SKM-1 treated with dmso at 0.1 percent for 144 hours (cell line): ENCODE measurements at regions not wholly inside any gene's neighbourhood (a gene's known extent, or its start where the extent isn't known, plus 50 kb on each side); places are given as distances from the start of the nearest gene placed in this dataset.

Source experiments
- DNase-seq: peaks from one replicate; lab custom pipeline; 2025; ENCODE audit not compliant: unreplicated experiment; lab: John Stamatoyannopoulos, UW

DNA sequence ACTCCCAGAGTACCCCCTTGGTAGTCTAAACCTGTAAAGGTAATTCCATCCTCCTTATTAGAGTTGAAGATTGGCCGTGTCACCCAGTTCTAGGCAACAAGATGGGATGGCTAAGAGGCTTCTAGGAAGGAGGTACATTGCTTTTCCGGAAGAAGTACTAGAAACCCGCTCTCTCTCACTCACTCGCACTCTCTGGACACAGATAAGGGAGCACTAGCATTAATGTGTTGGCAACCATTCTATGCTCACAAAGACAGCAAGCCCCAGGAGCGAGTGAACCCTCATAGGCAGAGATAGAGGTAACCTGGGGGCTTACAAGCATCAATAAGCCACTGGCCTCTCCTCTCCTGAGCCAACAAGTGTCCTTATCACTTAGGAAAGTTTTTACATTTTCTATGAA is 503.2 kb upstream of the JARID2 start:
- DNase-seq, result no peak

DNA sequence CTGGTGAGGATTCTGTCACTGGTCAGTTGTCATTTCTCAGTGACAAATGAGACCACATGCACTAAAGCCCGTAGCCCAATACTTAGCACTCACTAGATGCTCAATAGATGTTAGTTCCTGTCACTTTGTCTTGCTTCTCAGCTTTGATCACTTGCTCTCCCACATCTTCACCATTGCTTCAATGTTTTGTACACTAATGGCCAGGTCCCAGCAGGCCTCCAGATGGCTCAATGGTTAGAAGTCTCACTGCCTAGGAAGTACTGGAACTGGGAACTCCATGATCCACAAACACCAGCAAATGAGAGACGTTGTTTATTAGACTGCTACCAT is 502.8 kb upstream of the JARID2 start:
- no peak for DNase-seq

DNA sequence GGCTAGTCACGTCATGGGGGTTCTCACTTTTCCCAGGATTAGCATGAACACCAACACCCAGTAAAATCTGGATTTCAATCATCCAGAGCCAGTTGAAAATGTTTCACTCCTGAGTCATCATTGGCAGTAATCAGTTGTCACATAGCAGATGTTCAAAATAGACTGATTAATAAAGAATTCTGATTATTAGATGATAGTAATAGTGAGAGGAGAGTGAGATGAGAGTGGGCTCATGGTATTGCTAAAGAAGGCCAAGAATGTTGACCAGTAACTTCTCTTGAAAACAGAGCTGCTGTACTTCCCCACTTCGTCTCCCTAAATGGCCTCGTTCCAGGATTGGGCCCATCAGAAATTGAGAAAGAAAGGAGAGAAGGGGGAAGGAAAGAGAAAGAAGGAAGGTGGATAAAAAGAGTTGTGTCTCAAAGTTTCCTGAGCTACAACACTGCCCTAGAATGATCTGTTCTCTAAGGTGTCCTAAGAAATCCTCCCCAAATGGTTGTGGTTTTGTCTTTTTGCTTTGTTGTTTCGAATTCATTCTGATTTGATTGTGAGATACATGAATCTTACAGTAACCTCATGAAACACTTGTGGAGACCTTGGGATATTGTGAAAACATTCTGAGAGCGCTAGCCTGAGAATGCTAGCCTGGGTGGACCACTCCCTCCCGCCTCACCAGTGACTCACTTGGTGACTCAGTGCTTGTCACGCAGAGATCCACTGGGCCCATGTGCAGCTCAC is 502.2 kb upstream of the JARID2 start:
- peak; percentile 62 for DNase-seq

DNA sequence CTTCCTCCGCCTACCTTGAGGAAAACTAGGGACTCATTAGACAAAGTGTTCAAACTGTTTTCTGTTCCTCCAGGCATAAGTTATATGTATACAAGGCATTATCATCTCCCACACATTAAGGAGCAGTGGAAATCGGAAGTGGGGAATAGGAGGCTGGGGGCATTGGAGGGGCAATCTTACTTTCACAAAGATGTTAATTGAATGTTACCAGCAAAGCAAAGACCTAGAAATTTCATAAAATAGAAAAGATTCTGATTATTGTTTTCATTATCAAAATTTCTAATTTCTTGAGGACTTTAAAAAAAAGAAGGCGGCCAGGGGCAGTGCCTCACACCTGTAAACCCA is 501.7 kb upstream of the JARID2 start:
- DNase-seq, result no peak

DNA sequence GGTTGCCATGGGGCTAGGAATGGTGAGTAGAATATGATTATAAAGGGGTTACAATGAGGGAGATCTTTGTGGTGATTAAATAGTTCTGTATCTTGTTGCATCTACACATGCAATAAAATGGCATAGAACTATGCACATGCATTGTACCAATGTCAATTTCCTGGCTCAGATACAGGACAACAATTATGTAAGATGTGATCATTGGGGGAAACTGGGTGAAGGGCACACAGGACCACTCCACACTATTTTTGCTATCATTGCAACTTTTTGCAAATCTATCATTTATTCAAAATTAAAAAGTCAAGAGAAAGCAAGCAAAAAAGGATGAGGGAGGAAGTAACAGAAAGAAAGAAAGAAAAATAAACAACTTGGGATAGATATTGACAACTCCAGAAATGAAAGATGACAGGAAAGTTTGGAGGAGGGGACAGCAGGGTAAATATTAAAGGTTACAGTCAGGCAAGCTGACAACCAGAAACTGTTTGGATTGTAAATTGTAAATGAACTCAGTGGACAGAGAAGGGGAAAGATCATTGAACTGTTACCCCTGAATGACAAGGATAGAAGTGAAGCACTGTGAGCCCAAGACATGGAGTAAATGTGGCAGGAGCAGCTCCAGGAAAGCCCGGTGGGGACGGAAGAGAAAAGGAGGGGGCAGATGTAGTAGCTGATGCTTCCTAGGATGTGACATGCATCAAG is 499.6 kb upstream of the JARID2 start:
- no peak for DNase-seq

DNA sequence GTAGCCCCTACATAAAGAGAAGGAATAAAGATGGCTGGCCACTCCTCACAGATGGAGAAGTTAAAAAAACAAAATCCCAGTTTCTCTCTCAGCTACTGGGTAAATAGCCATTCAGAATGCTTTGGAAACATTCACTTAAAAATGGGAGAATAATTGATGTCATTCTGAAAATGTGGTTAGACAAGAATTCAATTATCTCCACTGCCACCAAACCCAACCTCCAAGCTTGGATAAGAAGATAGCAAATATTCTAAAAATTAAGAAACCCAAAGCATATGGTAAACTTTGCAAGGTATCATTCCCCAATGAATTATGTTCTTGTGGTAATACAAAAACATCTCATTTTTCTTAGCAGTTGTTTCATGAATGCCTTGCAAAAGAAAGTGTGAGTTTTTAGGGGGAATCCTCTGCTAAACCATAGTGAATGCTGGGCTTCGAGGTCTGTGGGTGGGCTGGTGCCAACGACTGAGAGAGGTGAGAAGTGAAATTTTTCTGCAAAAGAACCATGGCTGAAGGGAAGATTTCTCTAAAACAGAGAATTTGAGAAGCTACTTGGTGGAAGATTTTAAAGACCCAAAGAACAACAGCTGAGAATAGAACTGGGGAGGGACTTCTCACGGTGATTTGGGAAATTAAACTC is 497.9 kb upstream of the JARID2 start:
- no peak for DNase-seq

DNA sequence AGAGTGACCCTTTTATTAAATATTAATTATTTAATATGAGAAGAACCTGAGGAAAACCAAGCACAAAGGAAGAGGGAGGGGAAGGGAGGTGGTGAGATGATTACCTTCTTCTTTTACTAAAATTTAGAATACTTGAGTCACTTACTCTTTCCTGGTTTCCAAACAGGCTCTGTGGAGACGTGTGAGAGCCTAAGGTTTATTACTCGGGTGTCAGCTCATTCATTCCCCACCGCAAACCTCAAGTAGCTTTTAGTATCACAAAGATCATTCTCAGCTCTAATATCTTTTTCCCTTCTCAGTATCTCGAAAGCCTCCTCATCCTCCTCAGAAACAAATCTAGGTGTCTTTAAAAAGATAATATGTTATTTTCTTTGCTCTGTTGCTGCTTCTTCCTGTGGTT is 497.2 kb upstream of the JARID2 start:
- no peak for DNase-seq

DNA sequence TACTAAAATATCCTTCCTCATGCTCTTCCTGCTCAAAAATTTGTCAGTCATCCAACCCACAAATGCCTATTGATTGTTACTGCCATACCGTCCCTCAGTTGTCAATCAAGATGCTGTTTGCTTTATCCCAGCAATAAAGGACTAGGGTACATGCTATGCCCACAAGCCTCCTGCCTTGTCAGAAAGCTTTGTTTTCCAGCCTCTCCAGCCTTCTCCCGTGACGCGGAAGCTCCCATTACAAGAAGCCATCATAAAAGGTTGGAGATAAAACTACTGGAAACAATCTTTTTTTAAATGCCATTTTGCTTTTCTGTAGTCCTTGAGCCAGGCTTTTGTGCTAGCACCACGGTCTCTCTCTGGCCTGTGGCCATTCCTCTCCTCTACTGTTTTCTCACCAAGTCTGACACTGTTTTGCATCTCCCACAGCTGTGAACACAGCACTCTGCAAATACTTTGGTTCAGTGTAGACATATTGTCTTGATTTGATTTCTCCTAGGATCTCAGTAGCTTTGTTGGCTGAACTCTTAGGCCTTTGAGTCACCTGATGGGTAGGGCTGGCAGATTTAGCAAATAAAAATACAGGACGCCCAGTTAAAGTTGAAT is 495.7 kb upstream of the JARID2 start:
- DNase-seq, result no peak

DNA sequence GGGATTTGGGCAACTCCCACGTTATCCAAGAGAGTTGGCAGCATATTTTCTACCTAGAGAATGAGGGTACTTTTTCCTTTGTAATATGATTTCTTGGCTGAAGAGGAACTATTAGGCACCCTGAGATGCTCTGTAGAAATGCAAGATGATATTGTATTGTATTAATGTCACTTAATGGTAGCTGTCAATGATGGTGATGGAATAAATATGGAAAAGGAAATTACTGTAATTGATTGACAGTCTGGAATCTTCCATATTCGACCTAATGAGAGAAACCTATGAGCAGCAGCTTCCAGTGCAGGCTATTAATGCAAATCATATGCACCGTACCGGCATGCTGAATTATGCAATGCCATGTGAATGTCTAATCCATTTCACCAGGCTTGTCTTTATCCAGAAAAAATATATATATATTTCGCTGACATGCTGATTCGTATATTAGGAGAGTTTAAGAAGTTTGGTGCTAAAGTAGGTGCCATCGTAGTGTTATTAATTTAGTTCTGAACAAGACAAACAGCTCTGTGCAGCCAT is 494.2 kb upstream of the JARID2 start:
- no peak for DNase-seq

DNA sequence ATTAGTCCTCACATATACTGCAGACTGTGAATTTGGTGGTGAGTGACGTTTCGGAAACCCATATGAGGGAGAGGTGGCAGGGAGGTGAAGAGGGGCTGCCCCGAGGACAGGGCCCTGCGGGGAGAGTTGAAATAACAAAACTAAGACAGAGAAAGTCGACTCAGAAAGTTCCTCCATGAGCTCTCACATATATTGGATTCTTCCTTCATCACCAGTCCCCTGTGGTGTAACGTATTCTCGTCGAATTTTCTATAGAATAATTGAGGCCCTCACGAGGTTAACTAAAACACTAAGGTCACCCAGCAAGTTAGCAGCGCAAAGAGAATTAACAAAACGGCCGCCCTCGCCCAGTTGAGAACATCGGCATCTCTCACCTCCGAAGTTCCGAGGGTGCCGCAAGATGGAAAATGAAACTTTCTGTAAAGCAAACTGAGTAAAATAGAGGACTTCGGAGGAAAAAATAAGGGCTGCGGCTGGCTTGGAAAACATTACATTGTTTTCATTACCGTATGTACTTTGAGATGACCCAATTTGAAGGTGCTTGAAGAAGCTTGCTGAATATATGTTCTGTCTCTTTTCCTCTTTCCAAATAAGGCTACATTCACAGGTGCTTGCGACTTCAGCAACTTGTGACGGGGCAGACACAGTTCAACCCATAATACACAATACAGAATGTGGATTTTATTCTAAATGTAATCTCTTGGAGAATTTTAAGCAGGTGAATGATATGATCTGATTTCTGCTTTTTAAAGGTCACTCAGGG is 490.9 kb upstream of the JARID2 start:
- no peak for DNase-seq

DNA sequence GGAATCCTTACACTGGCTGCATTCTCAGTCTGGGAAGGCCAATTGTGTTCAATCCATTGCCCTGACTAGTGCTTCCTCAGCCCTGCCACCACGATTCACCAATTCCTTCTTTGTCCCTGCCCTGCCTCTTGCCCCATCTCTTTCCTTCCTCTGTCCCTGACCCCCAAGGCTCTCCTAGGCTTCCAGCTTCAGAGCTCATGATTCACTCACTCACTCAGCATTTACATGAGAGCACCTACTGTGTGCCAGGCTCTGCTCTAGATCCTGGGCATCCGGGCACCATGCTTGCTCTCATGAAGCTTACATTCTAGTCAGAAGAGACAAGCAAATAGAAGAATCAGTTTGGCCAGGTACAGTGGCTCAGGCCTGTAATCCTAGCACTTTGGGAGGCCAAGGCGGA is 489.5 kb upstream of the JARID2 start:
- DNase-seq, result no peak

DNA sequence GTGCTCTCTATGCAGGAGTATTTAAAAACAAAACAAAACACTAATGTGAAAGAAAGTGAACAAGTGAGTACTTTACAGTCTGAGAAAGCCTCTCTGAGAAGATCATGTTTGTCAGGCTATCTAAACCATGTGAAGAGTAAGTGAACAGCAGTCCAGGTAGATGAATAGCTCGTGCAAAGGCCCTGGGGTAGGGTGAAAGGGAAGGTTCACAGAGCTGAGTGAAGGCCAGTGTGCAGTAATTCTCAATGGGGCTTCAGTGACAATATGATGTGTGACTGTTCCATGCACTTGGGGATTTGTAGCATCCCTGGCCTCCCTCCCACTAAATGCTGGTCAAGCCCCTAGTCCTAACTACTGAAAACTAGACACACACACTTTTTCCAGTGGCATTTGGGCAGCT is 488.9 kb upstream of the JARID2 start:
- DNase-seq, result no peak

DNA sequence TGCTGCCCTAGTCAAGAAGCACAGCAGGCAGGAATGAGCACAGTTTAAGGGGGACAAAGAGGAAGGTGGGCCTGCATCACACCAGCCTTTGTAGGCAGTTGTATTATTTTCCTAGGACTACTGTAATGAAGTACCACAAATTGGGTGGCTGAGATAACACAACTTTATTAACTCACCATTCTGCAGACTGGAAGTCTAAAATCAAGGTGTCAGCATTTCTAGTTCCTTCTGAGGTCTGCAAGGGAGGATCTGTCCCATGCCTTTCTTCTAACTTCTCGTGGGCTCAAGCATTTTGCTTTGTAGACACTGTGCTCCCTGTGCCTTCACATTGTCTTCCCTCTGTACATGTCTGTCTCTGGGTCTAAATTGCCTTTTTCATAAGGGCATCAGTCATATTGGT is 488.5 kb upstream of the JARID2 start:
- DNase-seq, result no peak

DNA sequence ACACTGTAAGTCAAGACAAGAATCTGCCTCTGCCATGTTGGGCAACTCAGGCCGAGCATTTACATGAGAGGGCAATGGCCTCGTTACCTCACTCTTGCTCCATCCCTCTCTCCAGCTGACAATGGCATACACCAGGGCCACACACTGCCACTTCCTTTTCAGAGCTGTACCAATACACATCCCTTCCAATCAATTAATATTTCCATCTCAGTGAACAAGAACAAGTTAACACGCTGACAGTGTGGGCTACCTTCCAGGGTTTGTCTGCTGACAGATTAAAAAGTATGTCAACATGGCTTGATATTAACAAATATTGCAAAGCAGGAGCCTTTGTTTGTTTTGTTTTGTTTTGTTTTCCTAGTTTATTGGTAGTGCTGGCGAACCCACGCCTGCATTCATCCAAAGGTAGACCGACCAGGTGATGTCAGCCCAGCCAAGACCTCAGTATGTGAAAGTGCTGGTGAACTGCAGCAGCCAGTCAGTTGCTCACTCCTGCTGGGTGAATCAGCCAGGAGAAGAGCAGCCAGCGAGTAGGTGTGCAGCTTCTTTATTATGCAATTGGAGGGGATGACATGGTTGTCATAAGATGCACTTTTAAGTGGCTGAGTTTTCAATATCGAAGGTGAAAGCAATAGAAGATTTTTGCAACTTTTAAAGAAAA is 487.3 kb upstream of the JARID2 start:
- peak; percentile 54 for DNase-seq

DNA sequence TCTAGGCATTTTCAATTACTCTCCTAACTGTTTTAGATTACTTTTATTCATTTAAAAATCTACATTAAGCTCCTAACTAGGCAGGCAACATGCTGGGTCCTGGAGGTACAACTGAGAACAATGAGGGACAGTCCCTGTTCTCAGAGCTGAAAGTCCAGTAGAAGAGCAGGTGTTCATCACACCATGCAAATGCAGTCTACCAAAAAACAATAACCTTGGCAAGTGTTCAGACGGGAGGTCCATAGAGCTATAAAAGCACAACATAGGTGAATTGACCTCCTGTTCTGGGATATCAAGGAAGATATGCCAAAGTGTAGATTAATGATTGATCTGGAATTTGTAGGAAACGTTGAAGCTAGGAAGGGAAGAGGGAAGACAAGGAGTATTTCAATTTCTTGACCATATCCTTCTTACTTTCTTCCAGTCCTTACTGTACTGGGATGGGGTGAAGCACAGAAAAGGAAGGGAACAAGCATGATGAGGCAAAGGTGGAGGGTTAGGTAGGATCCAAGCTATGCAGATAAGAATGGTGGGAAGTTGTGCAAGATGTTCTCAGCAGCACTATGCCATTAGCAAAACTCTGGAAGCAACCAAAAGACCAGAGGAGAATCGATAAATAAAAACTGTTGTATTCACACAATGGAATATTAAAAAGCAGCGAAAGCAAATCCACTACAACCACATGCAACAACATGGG is 485.7 kb upstream of the JARID2 start:
- DNase-seq, result no peak

DNA sequence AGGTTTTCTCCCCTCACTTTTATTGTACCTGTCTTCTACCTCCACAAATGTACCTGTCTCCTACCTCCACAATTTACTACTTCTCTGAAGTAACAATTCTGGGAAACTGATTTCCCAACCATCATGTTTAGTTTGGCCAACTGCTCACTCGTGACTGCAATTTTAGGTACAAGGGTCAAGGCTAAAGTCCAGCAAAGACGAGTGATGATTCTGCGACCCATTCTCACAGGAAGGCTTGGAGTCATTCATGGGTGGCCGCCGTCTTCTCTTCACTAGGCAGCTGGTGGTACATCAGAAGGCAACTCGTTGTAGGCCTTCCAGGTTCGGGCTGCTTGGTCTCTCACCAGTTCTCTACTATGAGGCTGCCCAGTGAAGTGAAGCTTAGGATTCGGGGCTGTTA is 483.8 kb upstream of the JARID2 start:
- no peak for DNase-seq

DNA sequence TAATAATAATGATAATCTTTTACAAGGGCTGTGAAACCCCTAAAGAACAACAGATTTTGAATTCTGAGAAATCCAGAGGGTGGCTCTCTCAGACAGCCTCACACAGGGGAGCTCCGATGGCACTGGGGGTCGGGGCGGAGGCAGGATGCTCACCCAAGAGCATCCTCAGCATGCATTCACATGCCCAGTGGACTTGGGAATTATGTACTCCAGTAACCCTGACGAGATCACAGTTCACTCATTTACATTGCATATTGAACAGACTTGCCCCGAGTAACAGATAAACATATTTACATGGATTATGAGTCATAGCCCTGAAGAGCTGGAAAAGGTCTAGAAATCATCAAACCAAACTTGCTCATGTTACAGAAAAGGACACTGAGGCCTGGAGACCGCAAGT is 482.7 kb upstream of the JARID2 start:
- DNase-seq, result no peak

DNA sequence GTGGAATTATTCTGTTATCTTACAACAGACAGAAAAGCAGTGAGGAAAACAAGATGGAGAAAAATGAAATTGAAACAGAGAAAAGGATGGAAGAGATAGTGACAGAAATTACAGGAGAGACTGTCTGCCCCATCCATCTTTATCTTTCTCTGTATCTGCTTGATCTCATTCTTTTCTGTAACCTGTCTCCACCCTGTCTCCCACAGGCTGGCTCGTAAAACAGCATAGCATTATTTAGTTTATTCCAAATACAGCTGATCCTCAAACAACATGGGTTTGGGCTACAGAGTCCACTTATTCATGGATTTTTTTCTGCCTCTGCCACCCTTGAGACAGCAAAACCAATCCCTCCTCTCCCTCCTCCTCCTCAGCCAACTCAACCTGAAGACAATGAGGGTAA is 482.3 kb upstream of the JARID2 start:
- DNase-seq, result no peak

DNA sequence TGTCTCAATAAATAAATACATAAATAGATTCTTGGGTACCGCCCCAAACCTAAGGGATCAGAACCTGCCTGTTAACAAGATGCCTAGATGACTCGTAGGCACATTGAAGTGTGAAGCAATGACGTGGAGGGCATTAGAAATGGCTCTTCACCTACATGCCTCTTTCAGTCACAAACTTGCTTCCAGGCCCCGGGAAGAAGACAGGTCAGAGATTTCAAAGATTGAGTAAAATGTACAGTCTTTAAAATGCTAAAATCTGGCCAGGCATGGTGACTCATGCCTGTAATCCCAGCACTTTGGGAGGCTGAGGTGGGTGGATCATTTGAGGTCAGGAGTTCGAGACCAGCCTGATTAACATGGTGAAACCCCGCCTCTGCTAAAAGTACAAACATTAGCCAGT is 480.8 kb upstream of the JARID2 start:
- DNase-seq, result no peak

DNA sequence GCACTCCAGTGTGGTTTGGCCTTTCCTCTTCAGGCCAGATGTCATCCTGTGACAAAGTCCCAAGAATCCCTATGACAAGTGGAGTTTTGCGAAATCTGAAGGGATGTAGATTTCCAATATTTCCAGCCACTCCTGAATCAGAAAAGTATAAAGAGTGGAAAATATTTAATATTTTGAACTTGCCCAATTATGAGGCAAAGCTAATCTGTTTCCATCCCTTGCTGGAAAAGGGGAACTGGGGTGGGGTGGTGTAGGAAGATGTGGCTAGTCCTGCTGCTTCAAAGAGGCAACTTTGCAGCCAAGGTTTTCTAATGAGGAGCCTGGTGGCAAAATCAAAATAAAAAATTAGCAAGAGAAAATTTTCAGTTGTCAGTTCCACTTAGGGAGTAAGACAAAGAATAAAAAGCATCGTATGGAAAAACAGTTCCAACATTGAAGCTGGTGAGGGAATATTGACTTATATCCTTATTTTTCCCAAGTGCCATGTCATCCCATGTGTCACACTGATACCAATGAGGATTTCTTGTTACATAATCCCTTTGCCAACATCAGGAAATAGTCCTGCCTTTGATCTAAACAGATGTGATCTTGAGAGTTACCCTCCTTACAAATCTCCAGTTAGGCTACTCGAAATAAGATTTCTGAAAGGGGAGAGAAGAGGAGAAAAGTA is 480.0 kb upstream of the JARID2 start:
- DNase-seq, result peak; percentile 10
